ENCODE measurements at regions not wholly inside any gene's neighbourhood (a gene's known extent, or its start where the extent isn't known, plus 50 kb on each side); places are given as distances from the start of the nearest gene placed in this dataset.
"Not testable (repeated sequence)": the region's sequence is repeated elsewhere in the genome, so short reads cannot be mapped to it uniquely, and the experiment has no call there.

GRCh38 chr18:9049495-9049809, 53.0 kb upstream of the NDUFV2 start:
- Histone ChIP-seq H3K27me3 (ENCODE audit: insufficient read depth, low read length) (no peaks in the 10 kb centered on the region), H2AFZ (ENCODE audit: low read depth, low read length, poor library complexity, severe bottlenecking) (no peak overlapping the region), H3K4me2 (ENCODE audit: low read length) (no peak overlapping the region), H3K79me2 (ENCODE audit: insufficient read depth, low read length) (no peaks in the 10 kb centered on the region), H3K4me1 (ENCODE audit: control insufficient read depth in 1 of 2, insufficient read depth in 2 of 2, low read length in 2 of 2) (no peaks in the 10 kb centered on the region), H3K9me3 (ENCODE audit: control insufficient read depth in 1 of 2, insufficient read depth in 1 of 2, low read depth in 1 of 2, low read length in 2 of 2) (peaks cover 0 to 10% of the 10 kb centered on the region in 2 experiments; a peak in 1 of 4 replicates), H4K20me1 (ENCODE audit: insufficient read depth) (no peaks in the 10 kb centered on the region), H3K9me2 (ENCODE audit: insufficient read depth) (no peaks in the 10 kb centered on the region), H3K27ac (ENCODE audit: low read depth, low read length) (no peak overlapping the region), H3K4me3 (replicated peaks in 1 of 2; ENCODE audit: low read depth in 1 of 2, low read length in 2 of 2) (no peak overlapping the region), H3K9ac (ENCODE audit: low read length) (no peak overlapping the region), H3K36me3 (ENCODE audit: control insufficient read depth in 1 of 2, insufficient read depth in 2 of 2, low read length in 2 of 2) (no peaks in the 10 kb centered on the region)
- no peak for DNase-seq (ENCODE audit: low read depth, low spot score)
- ChIA-PET POLR2A (no interaction called here), RAD21 (ENCODE audit: low non-redundant PET in 1 of 2, low total read pairs in 2 of 2, uncharacterized antibody in 2 of 2, unreplicated experiment in 2 of 2) (no interaction called here), CTCF (no interaction called here)
- TF ChIP-seq EZH2 (IDR thresholded peaks at IDR 0.05) (no peak), ZFX (IDR thresholded peaks at IDR 0.05) (no peak), YY1 (IDR thresholded peaks at IDR 0.05; ENCODE audit: extremely low read depth, insufficient replicate concordance, low read depth, low read length) (no peak), SP1 (IDR thresholded peaks at IDR 0.05; ENCODE audit: low read depth) (no peak), EZH2phosphoT487 (IDR thresholded peaks at IDR 0.05; ENCODE audit: borderline replicate concordance) (no peak), JUND (IDR thresholded peaks at IDR 0.05) (no peak), CBX3 (IDR thresholded peaks at IDR 0.05; ENCODE audit: low read depth) (no peak), POLR2AphosphoS5 (IDR thresholded peaks at IDR 0.05; ENCODE audit: low read depth, low read length) (no peak), RAD21 (IDR thresholded peaks at IDR 0.05; ENCODE audit: low read depth) (no peak), POLR2A (IDR thresholded peaks at IDR 0.05; ENCODE audit: borderline replicate concordance, extremely low read depth, insufficient read depth, insufficient read length) (no peak)
- TF ChIP-seq, protein P1, sequence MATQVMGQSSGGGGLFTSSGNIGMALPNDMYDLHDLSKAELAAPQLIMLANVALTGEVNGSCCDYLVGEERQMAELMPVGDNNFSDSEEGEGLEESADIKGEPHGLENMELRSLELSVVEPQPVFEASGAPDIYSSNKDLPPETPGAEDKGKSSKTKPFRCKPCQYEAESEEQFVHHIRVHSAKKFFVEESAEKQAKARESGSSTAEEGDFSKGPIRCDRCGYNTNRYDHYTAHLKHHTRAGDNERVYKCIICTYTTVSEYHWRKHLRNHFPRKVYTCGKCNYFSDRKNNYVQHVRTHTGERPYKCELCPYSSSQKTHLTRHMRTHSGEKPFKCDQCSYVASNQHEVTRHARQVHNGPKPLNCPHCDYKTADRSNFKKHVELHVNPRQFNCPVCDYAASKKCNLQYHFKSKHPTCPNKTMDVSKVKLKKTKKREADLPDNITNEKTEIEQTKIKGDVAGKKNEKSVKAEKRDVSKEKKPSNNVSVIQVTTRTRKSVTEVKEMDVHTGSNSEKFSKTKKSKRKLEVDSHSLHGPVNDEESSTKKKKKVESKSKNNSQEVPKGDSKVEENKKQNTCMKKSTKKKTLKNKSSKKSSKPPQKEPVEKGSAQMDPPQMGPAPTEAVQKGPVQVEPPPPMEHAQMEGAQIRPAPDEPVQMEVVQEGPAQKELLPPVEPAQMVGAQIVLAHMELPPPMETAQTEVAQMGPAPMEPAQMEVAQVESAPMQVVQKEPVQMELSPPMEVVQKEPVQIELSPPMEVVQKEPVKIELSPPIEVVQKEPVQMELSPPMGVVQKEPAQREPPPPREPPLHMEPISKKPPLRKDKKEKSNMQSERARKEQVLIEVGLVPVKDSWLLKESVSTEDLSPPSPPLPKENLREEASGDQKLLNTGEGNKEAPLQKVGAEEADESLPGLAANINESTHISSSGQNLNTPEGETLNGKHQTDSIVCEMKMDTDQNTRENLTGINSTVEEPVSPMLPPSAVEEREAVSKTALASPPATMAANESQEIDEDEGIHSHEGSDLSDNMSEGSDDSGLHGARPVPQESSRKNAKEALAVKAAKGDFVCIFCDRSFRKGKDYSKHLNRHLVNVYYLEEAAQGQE (IDR thresholded peaks at IDR 0.05; ENCODE audit: low read depth), result no peak
- intact Hi-C loops (cut with micrococcal nuclease), result no loop called here
- BruUV-seq (replicated peaks), result no TSS peak
- no peak for ATAC-seq

- DNase-seq (ENCODE audit: low read depth, low spot score); H3K27ac ChIP-seq (ENCODE audit: low read depth, low read length); BruUV-seq (replicated peaks); H3K27me3 ChIP-seq (ENCODE audit: insufficient read depth, low read length); RAD21 ChIA-PET (ENCODE audit: low non-redundant PET in 1 of 2, low total read pairs in 2 of 2, uncharacterized antibody in 2 of 2, unreplicated experiment in 2 of 2); CTCF ChIA-PET; H3K36me3 ChIP-seq (ENCODE audit: control insufficient read depth in 1 of 2, insufficient read depth in 2 of 2, low read length in 2 of 2); H3K4me1 ChIP-seq (ENCODE audit: control insufficient read depth in 1 of 2, insufficient read depth in 2 of 2, low read length in 2 of 2); H4K20me1 ChIP-seq (ENCODE audit: insufficient read depth); H2AFZ ChIP-seq (ENCODE audit: low read depth, low read length, poor library complexity, severe bottlenecking); POLR2A ChIA-PET; H3K9me2 ChIP-seq (ENCODE audit: insufficient read depth); H3K4me3 ChIP-seq (replicated peaks in 1 of 2; ENCODE audit: low read depth in 1 of 2, low read length in 2 of 2); H3K79me2 ChIP-seq (ENCODE audit: insufficient read depth, low read length); H3K4me2 ChIP-seq (ENCODE audit: low read length); H3K9me3 ChIP-seq (ENCODE audit: control insufficient read depth in 1 of 2, insufficient read depth in 1 of 2, low read depth in 1 of 2, low read length in 2 of 2); H3K9ac ChIP-seq (ENCODE audit: low read length); ATAC-seq: not testable (repeated sequence)
- intact Hi-C loops (cut with micrococcal nuclease), result loop anchor here (10.0 kb wide), 1 partner anchor 396 kb away; no protein-coding TSS in a partner anchor
These were observed 51.7 kb upstream of the NDUFV2 start for GRCh38 chr18:9050628-9051284.

Data from HCT116 (cell line).